Globus pallidus (tissue), 1 donor: ENCODE measurements at regions not wholly inside any gene's neighbourhood (a gene's known extent, or its start where the extent isn't known, plus 50 kb on each side); places are given as distances from the start of the nearest gene placed in this dataset.
"Not testable (repeated sequence)": the region's sequence is repeated elsewhere in the genome, so short reads cannot be mapped to it uniquely, and the experiment has no call there.

Source experiments
- DNase-seq: peaks from one replicate; pipeline ENCODE4 v3.0.0-alpha.2; 2015; ENCODE audit warnings: low spot score

DNA sequence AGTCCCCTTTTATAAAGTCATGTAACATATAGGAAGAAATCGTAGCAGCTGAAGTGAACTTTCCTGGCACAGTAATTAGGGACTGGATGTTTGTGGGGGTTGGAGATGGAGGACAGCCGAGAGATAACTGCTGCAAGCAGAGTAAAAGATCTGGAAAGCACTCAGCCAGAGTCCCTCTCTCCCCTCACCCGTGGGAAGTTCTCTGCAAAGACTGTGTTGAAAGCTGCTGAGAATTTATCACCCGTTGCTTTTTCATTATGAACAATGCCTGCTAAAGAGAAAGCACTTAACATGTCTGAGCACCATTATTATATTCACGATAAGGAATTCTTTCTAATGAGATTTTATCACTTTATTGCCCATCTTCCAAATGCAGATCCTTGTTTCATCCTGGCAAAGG lies 248.8 kb downstream of the SHOX2 start:
- DNase-seq = no peak

DNA sequence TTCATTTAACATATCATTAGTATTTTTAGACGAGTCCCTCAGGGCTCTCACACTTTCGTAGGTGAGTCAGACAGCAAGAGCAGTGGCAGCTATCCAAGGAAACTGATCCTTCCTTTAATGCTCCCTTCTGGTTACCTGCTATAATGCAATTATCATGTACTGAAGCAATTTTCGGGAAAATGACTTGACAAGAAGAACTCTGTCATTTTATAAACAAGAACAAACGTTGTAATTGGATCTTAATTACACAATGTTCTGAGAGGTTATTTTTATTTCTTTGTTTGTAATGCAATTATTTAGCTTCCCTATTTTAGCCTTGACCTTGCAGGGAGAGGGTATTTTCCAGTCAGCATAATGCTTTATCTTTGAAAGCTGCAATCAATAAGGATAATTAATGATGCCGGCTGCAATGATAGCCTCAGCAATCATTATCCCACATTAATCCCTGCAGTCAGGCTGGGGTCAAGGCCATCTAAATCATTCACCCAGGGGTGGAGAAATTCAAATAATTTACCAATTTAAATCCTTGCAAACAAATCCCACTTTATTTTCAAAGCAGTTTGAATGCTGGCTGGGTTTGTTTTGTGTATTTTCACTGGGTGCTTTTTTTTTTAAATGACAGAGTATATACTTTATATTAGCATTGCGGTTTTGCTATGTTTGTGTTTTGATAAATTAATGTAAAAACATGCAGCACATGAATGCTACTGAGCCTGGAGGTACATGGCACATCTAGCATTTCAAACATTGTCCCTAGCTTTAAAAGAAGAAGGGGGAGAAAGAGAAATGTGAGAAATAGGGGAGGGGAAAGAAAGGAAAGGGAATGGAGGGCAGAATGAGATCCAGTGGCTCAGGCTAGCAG lies 249.9 kb downstream of the SHOX2 start:
- DNase-seq = no peak

- DNase-seq = not testable (repeated sequence)
These were observed 260.4 kb downstream of the SHOX2 start for GRCh38 chr3:157845839-157846238.

DNA sequence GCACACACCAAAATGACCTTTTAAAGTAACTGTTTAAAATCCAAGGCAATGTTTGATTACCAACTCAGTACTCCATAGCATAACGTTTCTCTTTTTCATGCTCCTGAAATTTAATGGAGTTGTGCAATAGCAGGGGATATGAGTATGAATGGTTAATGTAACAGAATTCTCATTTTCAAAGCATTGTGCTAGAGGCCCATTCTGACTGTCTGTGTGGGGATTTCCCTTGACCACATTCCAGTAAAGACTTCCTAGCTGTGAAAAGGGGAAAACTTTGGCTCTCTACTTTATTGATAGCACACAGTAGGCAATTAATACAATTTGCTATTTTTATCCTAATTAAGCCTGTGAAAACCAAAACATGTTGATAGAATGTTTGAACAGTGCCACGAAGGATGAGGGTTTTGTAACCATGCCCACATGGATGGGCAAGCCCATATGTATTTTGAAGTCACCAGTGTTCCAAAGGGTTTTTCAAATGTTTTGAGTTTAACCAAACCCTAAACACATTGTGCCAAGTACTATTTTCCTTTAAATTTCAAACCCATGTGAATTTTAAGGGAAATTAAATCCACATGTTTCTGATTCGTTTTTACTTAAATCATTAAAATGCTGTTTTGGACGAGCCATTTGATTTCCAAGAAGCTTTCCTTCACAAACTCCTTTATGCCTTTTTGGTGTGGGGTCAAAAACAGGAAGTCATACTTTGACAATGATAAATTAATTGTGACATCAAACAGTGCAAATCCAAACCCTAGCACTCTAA lies 261.2 kb downstream of the SHOX2 start:
- no peak for DNase-seq

GRCh38 chr3:157844216-157844615 lies 262.0 kb downstream of the SHOX2 start:
- no peak for DNase-seq

DNA sequence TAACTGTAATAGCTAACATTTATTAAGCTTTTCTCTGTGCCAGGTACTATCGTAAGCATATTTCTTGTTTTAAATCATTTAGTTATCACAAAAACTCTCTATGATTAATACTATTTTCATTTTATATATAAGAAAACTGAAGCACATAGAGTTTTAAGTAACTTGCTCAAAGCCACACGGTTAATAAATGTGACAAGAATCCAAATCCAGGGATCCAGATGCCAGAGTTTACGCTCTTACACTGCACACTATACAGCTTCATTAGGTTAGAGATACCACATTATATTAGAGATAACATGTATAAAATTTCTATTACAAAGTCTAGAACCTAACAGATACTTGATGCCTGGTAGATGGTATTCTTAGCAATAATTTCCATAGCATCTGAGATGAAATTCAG lies 265.2 kb downstream of the SHOX2 start:
- no peak for DNase-seq

GRCh38 chr3:157840564-157840963 lies 265.7 kb downstream of the SHOX2 start:
- DNase-seq = no peak

GRCh38 chr3:157838457-157838856 lies 267.8 kb downstream of the SHOX2 start:
- no peak for DNase-seq

DNA sequence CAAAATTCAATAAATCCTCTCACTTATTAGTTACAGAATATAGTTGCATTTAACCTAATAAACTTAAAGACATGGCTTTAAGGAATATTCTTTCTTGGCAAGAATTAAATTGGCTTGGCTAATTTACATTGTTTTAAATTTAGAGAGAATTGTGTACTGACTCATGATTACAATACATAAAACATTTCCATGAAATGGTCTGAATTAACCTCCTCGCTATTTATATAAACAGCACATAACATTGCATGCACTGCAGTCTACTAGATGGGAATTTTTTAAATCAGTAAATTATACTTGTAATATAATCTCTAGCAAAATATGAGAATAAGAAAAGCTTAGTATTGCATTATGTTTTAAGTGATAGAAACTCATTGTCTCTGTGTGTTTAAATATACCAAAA lies 268.9 kb downstream of the SHOX2 start:
- DNase-seq = no peak

DNA sequence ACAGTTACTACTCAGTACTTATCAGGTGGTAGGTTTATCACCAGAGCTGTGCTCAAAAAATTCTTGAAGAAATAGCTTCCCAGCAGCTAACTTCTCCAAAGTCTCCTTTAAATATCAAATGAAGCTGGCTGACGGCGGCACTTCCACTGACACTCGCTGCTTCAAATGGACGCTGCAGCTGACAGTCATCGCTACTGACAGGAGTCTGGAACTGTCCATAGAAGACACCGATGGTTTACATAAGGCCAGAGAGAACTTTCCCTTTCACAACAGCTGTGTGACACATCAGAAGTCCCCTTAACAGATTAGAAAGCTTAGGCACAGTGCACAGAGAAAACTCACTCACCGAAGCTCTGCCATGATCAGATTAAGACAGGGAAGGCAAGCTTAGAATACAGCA lies 270.2 kb downstream of the SHOX2 start:
- no peak for DNase-seq

GRCh38 chr3:157832588-157832987 lies 273.6 kb downstream of the SHOX2 start:
- no peak for DNase-seq

DNA sequence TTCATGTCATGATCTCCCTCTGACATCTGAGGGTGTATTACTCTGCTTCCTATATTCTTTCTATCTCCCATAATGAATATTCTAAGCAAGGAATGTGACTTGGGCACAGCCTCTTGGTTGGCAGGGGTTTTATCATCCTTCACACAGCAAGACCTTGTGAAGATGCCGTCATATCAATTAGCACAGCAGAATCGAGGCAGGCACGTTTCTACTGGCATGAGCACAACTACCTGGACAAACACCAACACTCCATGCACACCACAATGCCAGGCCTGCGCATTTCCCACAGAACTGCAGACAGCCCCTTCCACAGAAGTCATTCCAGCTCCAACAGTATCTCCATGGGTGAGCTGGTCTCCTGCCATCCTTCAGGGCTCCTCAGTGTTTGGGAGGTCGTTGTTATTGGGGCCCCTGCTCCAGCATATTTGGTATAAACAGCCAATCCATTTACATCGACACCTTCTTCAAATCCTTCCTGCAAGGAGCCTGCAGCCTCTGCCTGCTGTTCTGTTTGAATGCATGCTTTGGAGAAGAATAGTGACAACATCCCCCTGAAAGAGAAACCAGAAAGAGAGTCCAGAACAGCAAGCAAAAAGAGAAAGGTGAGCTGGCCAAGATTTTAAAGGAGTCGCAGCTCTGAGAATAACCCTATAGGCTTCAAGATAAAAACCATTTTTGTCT lies 275.5 kb downstream of the SHOX2 start:
- no peak for DNase-seq

DNA sequence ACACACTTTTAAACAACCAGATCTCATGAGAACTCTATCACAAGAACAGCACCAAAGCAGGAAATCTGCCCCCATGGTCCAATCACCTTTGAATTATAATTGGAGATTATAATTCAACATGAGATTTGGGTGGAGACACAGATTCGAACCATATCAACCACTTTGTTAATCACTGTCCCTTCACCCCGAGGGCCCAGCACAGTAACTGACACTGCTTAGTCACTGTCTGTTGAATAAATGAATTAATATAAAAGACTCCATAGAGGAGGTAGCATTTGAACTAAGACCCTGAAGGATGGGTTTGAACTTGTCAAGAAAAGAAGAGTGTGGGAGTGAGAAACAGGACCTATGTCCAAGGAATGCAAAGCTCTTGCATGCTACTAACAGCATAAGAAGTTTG lies 276.4 kb downstream of the SHOX2 start:
- no peak for DNase-seq

DNA sequence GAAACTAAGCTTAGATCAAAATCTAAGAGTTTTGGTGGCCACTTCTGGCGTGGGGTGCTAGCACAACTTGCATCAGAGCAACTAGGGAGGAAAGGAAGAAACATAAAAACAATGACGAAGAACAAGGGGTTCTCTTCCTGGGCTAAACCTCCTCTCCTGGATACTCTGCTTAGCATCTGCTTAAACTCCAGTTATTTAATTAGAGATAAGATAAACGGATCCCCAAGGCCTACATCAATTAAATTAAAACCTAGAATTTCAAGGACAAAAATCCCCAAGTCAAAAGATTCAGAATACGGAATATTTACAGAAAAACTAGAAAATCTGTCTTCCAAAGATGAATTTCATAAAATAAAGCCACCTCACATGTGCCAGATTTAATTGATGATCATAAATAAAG lies 281.9 kb downstream of the SHOX2 start:
- DNase-seq = no peak

GRCh38 chr3:157823050-157823449 lies 283.2 kb downstream of the SHOX2 start:
- DNase-seq = no peak

GRCh38 chr3:157820157-157820517 lies 286.1 kb downstream of the SHOX2 start:
- no peak for DNase-seq

GRCh38 chr3:157819270-157820156 lies 286.7 kb downstream of the SHOX2 start:
- no peak for DNase-seq

- DNase-seq = no peak
These were observed 289.3 kb downstream of the SHOX2 start for GRCh38 chr3:157816896-157817295.

GRCh38 chr3:157816296-157816695 lies 289.9 kb downstream of the SHOX2 start:
- no peak for DNase-seq

DNA sequence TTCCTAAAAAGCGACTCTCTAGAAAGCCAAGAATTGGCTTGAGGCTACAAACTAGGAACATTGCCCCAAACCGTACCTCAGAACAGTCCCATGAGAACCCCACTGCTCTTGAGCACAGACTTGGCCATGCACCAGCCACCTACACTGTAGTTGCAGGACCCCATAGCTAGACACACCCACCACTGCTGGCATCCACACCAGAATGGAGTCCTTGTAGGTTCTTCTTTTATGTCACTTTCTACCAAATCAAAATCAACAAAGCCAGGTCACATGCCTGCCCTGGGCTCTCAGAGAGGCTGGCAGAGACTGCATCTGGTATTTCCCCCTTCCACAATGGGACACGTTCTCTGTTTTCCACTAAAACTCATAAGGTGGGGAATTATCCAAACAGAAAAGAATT lies 290.5 kb downstream of the SHOX2 start:
- DNase-seq = no peak

- no peak for DNase-seq
These were observed 295.1 kb downstream of the SHOX2 start for GRCh38 chr3:157810924-157811718.
